Thyroid gland (tissue), 4 donors: ENCODE measurements at regions not wholly inside any gene's neighbourhood (a gene's known extent, or its start where the extent isn't known, plus 50 kb on each side); places are given as distances from the start of the nearest gene placed in this dataset.
"Not testable (repeated sequence)": the region's sequence is repeated elsewhere in the genome, so short reads cannot be mapped to it uniquely, and the experiment has no call there.

Source experiments
- CTCF ChIP-seq, 6 experiments: fragments of 200-600 bp in 3 of 6; fragments of 450-650 bp in 3 of 6; sonication (generic) in 3 of 6; IDR thresholded peaks; one replicate each; pipeline ENCODE4 v1.5.1; 2016 to 2019; ENCODE audit warnings: antibody characterized with exemption in 6 of 6, mild to moderate bottlenecking in 2 of 6, inconsistent platforms in 1 of 6, moderate library complexity in 1 of 6
- POLR2A ChIP-seq, 2 donors: fragments of 450-650 bp; IDR thresholded peaks; one replicate each; pipeline ENCODE4 v1.6.1; 2017; ENCODE audit warnings: antibody characterized with exemption in 2 of 2, mild to moderate bottlenecking in 2 of 2, moderate library complexity in 1 of 2

DNA sequence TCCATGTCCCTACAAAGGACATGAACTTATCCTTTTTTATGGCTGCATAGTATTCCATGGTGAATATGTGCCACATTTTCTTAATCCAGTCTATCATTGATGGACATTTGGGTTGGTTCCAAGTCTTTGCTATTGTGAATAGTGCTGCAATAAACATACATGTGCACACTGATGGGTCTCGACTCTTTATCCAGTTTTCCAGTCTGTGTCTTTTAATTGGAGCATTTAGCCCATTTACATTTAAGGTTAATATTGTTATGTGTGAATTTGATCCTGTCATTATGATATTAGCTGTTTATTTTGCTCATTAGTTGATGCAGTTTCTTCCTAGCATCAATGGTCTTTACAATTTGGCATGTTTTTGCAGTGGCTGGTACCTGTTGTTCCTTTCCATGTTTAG is 272.0 kb upstream of the NAALADL2 start:
- not testable (repeated sequence) for TF ChIP-seq POLR2A, CTCF (IDR thresholded peaks at IDR 0.05)
